ENCODE measurements at regions not wholly inside any gene's neighbourhood (a gene's known extent, or its start where the extent isn't known, plus 50 kb on each side); places are given as distances from the start of the nearest gene placed in this dataset.

DNA sequence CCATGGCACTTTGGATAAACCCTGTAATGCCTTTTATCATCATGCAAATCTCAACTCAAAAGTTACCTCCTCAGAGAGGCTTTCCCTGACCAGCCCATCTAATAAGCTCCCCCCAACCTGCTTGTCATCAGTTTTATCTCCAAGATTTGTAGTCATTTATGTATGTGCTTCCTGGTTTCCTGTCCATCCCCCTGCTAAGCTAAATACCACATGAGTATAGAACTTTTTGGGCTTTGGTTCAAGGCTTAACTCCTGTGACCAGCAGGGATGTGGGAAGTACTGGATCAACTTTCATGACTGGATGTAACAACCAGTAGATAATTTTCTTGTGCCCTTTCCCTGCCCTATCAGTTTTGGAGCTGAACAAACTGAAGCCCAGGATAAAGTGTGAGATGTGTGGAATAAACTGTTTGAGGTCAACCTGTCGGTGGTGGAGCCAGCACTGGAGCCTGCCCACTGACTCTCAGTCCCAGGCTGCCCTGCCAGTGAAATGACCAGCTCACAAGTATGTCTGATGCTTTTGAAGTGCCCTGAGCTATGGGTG lies 148.6 kb downstream of the CYP26A1 start:
- TF ChIP-seq, protein P1, sequence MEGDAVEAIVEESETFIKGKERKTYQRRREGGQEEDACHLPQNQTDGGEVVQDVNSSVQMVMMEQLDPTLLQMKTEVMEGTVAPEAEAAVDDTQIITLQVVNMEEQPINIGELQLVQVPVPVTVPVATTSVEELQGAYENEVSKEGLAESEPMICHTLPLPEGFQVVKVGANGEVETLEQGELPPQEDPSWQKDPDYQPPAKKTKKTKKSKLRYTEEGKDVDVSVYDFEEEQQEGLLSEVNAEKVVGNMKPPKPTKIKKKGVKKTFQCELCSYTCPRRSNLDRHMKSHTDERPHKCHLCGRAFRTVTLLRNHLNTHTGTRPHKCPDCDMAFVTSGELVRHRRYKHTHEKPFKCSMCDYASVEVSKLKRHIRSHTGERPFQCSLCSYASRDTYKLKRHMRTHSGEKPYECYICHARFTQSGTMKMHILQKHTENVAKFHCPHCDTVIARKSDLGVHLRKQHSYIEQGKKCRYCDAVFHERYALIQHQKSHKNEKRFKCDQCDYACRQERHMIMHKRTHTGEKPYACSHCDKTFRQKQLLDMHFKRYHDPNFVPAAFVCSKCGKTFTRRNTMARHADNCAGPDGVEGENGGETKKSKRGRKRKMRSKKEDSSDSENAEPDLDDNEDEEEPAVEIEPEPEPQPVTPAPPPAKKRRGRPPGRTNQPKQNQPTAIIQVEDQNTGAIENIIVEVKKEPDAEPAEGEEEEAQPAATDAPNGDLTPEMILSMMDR (conservative IDR thresholded peaks at IDR 0.05; ENCODE audit: low read length), result no peak
- no peak for TF ChIP-seq EZH2phosphoT487 (IDR thresholded peaks at IDR 0.05; ENCODE audit: borderline replicate concordance)
